ENCODE measurements at regions not wholly inside any gene's neighbourhood (a gene's known extent, or its start where the extent isn't known, plus 50 kb on each side); places are given as distances from the start of the nearest gene placed in this dataset.

DNA sequence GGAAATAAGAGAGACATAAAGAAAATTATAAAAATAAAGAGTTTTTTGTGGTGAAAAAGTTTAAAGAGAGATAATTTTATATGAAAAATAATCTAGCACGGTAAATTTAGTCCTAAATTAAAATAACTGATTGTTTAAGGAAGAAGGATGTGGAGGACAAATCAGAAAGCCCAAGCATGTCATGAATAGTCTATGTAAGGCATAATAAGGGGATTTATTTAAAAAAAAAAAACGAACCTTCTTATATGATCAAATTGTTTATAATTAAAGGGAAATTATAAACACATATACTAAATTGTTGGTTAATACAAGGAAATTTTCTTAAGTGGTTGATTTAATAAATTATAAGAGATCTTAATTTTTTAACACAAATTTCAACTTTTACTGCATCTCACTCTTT lies 551.8 kb upstream of the TYRP1 start:
- Mint-ChIP-seq H3K9me3 (peaks cover 6 to 8% of the 10 kb centered on the region in 2 donors), H3K4me3 (no peak overlapping the region), H3K27me3 (ENCODE audit: low read depth) (no peaks in the 10 kb centered on the region), H3K36me3 (ENCODE audit: insufficient read depth in 2 of 2) (peaks cover 0 to 3% of the 10 kb centered on the region in 2 donors), H3K27ac (no peak overlapping the region), H3K4me1 (ENCODE audit: low read depth) (no peaks in the 10 kb centered on the region)
- DNase-seq (no peak), ATAC-seq (replicated peaks in 1 of 2) (no peak)

DNA sequence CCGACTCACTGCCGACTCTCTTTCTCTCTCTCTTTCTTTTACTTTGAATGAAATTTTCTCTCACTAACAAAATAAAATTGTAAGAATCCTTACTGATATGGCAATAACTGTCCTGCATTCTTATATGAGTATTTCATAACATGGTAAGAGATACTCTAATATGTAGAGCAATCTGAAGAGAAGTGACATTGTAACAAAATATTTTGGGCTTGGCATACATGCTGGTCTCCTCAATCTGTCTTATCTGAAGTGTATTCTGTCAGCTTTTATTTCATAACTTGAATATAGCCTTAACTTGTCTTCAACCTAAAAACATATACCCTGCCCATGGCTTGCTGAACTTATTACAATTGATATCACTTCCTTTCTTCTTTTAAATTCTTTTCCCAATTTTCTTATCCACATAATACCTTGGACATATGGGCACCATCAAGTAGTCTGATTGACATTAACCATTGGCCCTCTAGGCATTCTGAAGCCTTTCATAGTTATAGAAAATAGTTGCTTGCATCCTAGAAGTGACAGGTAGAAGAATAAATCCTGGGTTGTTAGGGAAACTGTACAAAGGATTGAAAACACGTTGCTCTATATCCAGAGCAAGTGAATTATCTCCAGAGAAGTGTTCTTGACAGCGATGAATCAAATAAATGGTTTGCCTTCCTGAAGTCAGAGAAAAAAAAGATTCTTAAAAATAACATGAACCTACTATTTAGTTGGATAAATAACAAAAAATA lies 537.6 kb upstream of the TYRP1 start:
- no peak for DNase-seq
- Mint-ChIP-seq H3K4me3 (no peak overlapping the region), H3K36me3 (ENCODE audit: insufficient read depth in 2 of 2) (peaks cover 0 to 5% of the 10 kb centered on the region in 2 donors), H3K4me1 (ENCODE audit: low read depth) (no peaks in the 10 kb centered on the region), H3K27me3 (ENCODE audit: low read depth) (no peaks in the 10 kb centered on the region), H3K9me3 (peaks cover 4 to 9% of the 10 kb centered on the region in 2 donors), H3K27ac (no peak overlapping the region)
- no peak for ATAC-seq (replicated peaks in 1 of 2)

DNA sequence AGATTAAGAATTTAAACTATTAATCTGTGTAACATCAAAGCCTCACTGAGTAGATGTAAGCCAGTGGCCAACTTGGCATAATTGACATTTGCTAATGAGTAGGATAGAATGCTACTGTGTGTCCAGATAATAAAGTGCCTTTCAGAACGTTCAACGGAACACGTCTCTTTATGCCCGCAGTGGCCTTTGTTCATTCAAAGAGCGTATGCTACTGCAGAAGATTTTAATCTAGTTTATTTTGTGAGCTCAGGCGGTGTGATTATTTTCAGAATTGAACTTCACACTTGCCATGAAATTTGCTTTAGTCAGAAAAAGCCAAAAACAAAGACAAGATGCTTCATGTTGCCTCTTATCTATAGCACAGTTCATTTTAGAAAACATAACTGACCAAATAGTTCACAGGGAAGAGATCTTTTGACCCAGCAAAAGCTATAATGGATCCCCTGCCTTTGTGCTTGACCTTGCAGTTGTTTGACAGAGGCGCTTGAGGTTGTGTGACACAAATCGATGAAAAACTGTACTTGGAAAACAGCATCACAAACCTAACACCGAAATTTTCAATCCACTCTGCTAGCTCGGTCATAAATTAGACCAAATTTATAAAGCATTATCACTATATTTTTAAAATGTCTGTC lies 530.9 kb upstream of the TYRP1 start:
- Mint-ChIP-seq H3K9me3 (peaks cover 2 to 3% of the 10 kb centered on the region in 2 donors), H3K36me3 (ENCODE audit: insufficient read depth in 2 of 2) (peaks cover 0 to 1% of the 10 kb centered on the region in 2 donors), H3K4me1 (ENCODE audit: low read depth) (no peaks in the 10 kb centered on the region), H3K27ac (no peak overlapping the region), H3K27me3 (ENCODE audit: low read depth) (no peaks in the 10 kb centered on the region), H3K4me3 (no peak overlapping the region)
- ATAC-seq (replicated peaks in 1 of 2) (no peak), DNase-seq (no peak)

DNA sequence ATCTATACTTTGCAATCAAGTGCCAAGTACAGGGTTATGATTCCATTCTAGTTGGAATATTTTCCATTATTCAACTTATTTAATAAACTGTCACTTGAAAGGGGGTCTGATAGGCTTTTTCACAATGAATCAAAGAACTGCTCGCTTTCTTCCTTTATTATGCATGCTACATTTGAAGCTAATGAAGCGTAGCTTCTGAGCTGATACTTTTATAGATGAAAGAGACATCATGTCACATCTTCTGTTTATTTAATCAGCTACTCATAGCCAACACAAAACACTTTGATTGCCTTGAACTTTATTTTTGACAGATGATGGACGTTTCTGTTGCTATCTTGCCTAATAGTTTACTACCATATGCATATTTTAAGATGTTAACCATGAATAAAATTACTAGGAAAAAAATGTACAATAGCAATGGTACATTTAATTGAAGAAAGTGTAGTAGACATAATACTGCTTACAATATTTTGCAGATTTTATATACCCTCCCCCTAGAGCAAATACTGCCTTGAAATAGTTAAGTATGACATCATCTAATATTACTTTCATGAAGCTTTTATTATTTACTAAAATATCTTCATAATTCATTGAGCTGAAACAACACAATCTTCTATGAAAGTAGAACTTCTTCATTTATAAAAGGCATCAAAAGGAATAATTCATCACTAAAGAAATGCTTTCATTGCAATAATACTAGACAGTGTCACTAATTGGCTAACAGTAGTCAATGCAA lies 529.3 kb upstream of the TYRP1 start:
- no peaks in the 10 kb centered on the region for H3K27me3 Mint-ChIP-seq (ENCODE audit: low read depth)
- H3K4me1 Mint-ChIP-seq (ENCODE audit: low read depth): no peaks in the 10 kb centered on the region
- no peak for ATAC-seq (replicated peaks in 1 of 2)
- no peak overlapping the region for H3K4me3 Mint-ChIP-seq
- H3K36me3 Mint-ChIP-seq (ENCODE audit: insufficient read depth in 2 of 2): peaks cover 0 to 1% of the 10 kb centered on the region in 2 donors
- H3K9me3 Mint-ChIP-seq: peaks cover 2 to 6% of the 10 kb centered on the region in 2 donors
- no peak for DNase-seq
- no peak overlapping the region for H3K27ac Mint-ChIP-seq

DNA sequence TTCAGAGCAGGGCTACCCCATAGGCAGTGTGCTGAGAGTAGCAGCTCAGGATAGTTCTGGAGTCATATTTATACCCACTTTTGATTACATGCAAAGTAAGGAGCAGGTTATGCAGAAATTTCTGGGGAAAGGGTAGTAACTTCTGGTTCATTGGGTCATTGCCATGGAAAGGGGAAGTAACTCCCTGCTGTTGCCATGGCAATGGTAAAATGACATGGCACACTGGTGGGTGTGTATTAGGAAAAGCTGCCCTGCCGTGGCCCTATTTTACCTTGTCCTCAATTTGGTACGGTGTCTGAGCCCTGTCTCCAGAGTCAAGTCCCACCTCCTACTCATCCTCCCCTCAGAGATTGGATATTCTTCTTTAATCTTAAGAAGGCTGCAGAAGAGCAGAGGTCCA lies 526.7 kb upstream of the TYRP1 start:
- DNase-seq (no peak), ATAC-seq (replicated peaks in 1 of 2) (no peak)
- H3K36me3 Mint-ChIP-seq (ENCODE audit: insufficient read depth in 2 of 2): peaks cover 0 to 1% of the 10 kb centered on the region in 2 donors
- no peak overlapping the region for H3K27ac Mint-ChIP-seq
- no peaks in the 10 kb centered on the region for H3K4me1 Mint-ChIP-seq (ENCODE audit: low read depth)
- no peak overlapping the region for H3K4me3 Mint-ChIP-seq
- peaks cover 2 to 6% of the 10 kb centered on the region in 2 donors for H3K9me3 Mint-ChIP-seq
- no peaks in the 10 kb centered on the region for H3K27me3 Mint-ChIP-seq (ENCODE audit: low read depth)

DNA sequence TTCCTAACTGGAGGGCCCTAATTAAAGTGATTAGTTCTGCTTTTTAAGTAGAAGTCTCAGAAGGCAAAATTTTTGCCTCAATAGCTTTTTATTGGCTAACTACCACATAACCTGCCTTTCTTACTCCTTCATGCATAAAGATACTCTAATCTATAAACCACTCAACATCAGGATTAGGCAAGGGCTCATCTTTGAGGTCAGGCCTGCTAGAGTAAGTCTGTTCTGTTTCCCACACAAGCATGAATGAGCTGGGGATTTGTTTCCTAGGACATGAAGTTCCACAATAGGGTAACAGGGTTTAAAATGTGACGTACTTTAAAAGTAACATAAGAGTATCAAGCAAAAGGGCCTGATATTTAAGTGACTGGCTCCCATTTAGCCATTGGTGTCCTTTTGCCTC lies 522.7 kb upstream of the TYRP1 start:
- Mint-ChIP-seq H3K9me3 (peaks cover 5 to 7% of the 10 kb centered on the region in 2 donors), H3K36me3 (ENCODE audit: insufficient read depth in 2 of 2) (peaks cover 0 to 1% of the 10 kb centered on the region in 2 donors), H3K27ac (no peak overlapping the region), H3K4me3 (no peak overlapping the region), H3K27me3 (ENCODE audit: low read depth) (no peaks in the 10 kb centered on the region), H3K4me1 (ENCODE audit: low read depth) (no peaks in the 10 kb centered on the region)
- ATAC-seq (replicated peaks in 1 of 2): no peak
- no peak for DNase-seq

DNA sequence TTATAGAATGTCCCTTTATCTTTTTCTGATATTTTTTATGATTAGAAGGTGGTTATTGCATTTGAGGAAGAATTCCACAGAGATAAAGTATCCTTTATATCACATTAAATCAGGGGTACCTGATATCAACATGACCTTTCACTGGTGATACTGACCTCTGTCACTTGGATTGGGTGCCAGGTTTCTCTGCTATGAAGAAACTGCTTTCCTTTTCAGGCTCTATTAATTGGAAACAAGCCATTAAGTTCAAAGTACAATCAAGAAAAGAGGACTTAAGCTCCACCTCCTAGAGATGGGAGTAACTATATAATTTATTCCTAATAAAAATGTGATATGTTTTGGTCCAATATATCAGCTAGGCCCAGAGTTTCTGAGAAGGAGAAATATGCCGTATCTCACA lies 514.6 kb upstream of the TYRP1 start:
- Mint-ChIP-seq H3K27ac (no peak overlapping the region), H3K9me3 (peaks cover 13 to 14% of the 10 kb centered on the region in 2 donors), H3K4me3 (no peak overlapping the region), H3K36me3 (ENCODE audit: insufficient read depth in 2 of 2) (peaks cover 2 to 3% of the 10 kb centered on the region in 2 donors), H3K27me3 (ENCODE audit: low read depth) (no peaks in the 10 kb centered on the region), H3K4me1 (ENCODE audit: low read depth) (no peaks in the 10 kb centered on the region)
- ATAC-seq (replicated peaks in 1 of 2): no peak
- DNase-seq: no peak

DNA sequence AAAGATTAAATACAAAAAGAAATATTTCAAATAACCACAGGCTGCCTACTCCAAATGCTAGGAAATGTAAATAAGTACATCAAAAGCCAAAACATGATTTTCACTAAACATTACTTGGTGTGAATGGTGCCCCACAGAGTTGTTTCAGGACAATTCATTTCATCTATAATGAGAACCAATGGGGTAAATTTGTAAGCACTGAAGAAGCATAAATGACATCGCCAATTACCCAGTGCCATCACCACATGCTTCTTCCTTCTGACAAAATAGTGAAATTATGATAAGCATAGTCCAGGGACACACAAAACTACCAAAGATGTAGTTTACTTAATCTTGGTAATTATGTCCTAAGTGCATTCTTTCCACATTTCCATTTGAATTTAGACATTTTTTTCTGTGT lies 510.4 kb upstream of the TYRP1 start:
- Mint-ChIP-seq H3K27ac (no peak overlapping the region), H3K9me3 (peaks cover 14% of the 10 kb centered on the region in 2 donors), H3K4me3 (no peak overlapping the region), H3K36me3 (ENCODE audit: insufficient read depth in 2 of 2) (peaks cover 2 to 3% of the 10 kb centered on the region in 2 donors), H3K27me3 (ENCODE audit: low read depth) (no peaks in the 10 kb centered on the region), H3K4me1 (ENCODE audit: low read depth) (no peaks in the 10 kb centered on the region)
- DNase-seq: no peak
- no peak for ATAC-seq (replicated peaks in 1 of 2)

DNA sequence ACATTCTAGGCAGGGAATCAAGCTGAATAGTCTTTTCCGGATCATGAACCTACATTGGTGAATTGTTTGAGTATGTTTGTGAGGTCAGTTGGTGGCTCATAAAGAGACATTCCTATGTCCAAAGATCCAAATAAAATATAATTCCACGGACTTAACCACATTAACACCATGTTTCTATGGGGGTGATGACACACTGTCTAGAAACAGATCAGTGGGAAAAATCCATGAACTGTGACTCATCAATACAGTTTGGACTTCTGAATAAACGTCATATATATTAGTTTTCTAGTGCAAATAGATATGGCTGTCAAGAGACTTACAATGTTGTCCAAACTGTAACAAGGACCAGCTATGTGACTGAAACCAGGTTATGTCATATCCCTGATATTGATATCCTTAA lies 509.9 kb upstream of the TYRP1 start:
- no peak overlapping the region for H3K27ac Mint-ChIP-seq
- peaks cover 2 to 3% of the 10 kb centered on the region in 2 donors for H3K36me3 Mint-ChIP-seq (ENCODE audit: insufficient read depth in 2 of 2)
- no peak for DNase-seq
- H3K4me3 Mint-ChIP-seq: no peak overlapping the region
- peaks cover 14% of the 10 kb centered on the region in 2 donors for H3K9me3 Mint-ChIP-seq
- no peak for ATAC-seq (replicated peaks in 1 of 2)
- no peaks in the 10 kb centered on the region for H3K4me1 Mint-ChIP-seq (ENCODE audit: low read depth)
- no peaks in the 10 kb centered on the region for H3K27me3 Mint-ChIP-seq (ENCODE audit: low read depth)

DNA sequence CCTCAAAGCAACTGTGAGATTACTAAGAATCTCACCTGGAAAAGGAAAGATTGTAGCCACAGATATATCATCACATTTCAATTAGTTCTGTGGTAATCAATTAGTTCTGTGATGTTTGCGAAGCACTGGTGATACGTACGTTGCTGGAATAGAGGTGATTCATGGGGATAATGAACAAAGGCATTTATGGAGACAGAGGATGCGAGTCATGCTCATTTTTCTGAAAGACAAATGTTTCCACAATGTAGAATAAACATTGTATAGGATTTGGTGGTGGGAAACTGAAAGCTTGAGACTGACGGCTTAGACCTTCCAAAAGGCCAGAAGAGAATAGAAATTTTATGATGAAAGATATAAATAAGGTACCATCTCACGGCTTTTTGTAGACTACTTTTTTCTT lies 507.3 kb upstream of the TYRP1 start:
- Mint-ChIP-seq H3K27me3 (ENCODE audit: low read depth) (no peaks in the 10 kb centered on the region), H3K27ac (no peak overlapping the region), H3K4me3 (no peak overlapping the region), H3K36me3 (ENCODE audit: insufficient read depth in 2 of 2) (peaks cover 0 to 1% of the 10 kb centered on the region in 2 donors), H3K4me1 (ENCODE audit: low read depth) (no peaks in the 10 kb centered on the region), H3K9me3 (peaks cover 11 to 12% of the 10 kb centered on the region in 2 donors)
- ATAC-seq (replicated peaks in 1 of 2) (no peak), DNase-seq (no peak)

DNA sequence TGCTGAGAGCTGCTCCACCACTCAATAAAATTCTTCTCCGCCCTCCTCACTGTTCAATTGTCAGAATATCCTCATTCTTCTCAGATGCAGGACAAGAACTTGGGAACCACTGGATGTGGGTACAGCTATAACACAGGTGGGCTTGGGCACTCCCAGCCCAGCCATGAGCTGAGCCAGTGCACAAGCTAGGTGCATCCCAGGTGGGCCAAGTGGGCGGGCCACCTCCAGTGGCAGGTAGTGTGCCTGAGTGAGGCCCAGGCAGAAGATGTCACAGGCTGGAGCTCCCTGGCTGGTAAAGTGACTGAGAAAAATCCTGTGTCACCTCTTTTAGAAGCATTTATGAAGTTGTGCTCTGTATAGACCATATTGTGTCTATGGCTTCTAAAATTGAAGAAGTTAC lies 501.6 kb upstream of the TYRP1 start:
- Mint-ChIP-seq H3K9me3 (peaks cover 2 to 6% of the 10 kb centered on the region in 2 donors), H3K27ac (no peak overlapping the region), H3K4me3 (no peak overlapping the region), H3K4me1 (ENCODE audit: low read depth) (no peaks in the 10 kb centered on the region), H3K36me3 (ENCODE audit: insufficient read depth in 2 of 2) (no peaks in the 10 kb centered on the region), H3K27me3 (ENCODE audit: low read depth) (no peaks in the 10 kb centered on the region)
- DNase-seq (no peak), ATAC-seq (replicated peaks in 1 of 2) (no peak)

DNA sequence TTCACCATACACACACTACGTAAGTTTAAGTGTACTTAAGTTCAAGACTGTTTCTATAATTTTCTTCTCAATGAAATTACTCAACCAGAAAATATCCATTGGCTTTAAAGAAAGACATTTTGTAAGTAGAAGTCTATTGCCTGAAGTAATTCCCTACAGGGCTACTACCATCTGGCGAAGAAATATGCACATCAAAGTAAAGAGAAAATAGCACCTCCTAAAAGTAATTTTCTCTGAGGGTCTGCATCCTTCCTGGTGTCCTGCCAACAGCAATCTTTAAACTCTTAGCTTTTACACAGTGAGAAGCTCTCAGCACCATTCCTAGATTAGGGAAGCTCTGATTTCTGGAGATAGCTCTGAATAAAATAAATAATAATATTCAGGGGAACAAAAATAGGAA lies 498.5 kb upstream of the TYRP1 start:
- Mint-ChIP-seq H3K9me3 (peaks cover 0 to 1% of the 10 kb centered on the region in 2 donors), H3K27ac (no peak overlapping the region), H3K27me3 (ENCODE audit: low read depth) (no peaks in the 10 kb centered on the region), H3K4me1 (ENCODE audit: low read depth) (no peaks in the 10 kb centered on the region), H3K36me3 (ENCODE audit: insufficient read depth in 2 of 2) (no peaks in the 10 kb centered on the region), H3K4me3 (no peak overlapping the region)
- DNase-seq (no peak), ATAC-seq (replicated peaks in 1 of 2) (no peak)

DNA sequence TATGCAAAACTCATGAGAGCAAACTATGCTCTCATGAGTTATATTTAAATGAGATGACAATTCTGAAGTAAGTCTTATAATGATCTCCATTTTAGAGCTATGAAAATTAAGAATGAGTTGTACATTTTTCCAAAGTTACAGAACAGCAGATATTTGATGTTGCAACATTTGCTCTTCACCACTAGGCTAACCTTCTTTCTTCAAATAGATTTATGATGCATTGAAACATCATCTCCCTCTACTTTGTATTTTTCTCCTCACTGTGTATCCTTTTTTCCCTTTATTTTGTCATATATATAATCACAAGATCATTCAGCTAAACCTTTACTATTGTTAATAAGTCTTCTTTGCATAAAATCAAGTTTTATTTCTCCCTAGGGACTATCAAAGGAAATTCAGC lies 497.7 kb upstream of the TYRP1 start:
- Mint-ChIP-seq H3K9me3 (peaks cover 0 to 1% of the 10 kb centered on the region in 2 donors), H3K27ac (no peak overlapping the region)

More for the DNA sequence above, 497.7 kb upstream of the TYRP1 start:
- Mint-ChIP-seq H3K4me1 (ENCODE audit: low read depth) (no peaks in the 10 kb centered on the region), H3K36me3 (ENCODE audit: insufficient read depth in 2 of 2) (no peaks in the 10 kb centered on the region), H3K4me3 (no peak overlapping the region), H3K27me3 (ENCODE audit: low read depth) (no peaks in the 10 kb centered on the region)
- ATAC-seq (replicated peaks in 1 of 2) (no peak), DNase-seq (no peak)

Measured in activated T-cell treated with anti-CD3 and anti-CD28 coated beads, Interleukin-2, amount 50 U/mL, for 72 hours (primary cell).